ENCODE measurements at regions not wholly inside any gene's neighbourhood (a gene's known extent, or its start where the extent isn't known, plus 50 kb on each side); places are given as distances from the start of the nearest gene placed in this dataset.
"Not testable (repeated sequence)": the region's sequence is repeated elsewhere in the genome, so short reads cannot be mapped to it uniquely, and the experiment has no call there.

DNA sequence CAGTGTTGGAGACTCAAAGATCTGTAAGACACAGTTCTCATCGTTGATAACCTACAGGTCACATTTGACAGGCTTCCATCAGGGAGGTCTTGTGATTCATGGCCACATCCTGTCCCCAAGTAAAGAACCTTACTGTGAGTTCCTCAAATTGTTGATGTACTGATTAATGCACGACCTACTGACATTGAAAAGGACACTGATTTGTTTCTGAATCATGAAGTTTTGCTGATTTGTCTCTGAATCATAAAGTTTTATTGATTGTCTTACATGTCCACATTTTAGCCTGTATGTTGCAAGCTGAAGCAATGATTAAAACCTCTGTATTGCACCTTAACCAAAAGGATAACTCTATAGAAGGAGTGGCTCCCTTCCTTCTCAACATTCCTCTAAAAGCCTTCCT, 476.3 kb upstream of the RUNX1 start:
- H3K27ac ChIP-seq, result no peak overlapping the region
- TF ChIP-seq, protein P1, sequence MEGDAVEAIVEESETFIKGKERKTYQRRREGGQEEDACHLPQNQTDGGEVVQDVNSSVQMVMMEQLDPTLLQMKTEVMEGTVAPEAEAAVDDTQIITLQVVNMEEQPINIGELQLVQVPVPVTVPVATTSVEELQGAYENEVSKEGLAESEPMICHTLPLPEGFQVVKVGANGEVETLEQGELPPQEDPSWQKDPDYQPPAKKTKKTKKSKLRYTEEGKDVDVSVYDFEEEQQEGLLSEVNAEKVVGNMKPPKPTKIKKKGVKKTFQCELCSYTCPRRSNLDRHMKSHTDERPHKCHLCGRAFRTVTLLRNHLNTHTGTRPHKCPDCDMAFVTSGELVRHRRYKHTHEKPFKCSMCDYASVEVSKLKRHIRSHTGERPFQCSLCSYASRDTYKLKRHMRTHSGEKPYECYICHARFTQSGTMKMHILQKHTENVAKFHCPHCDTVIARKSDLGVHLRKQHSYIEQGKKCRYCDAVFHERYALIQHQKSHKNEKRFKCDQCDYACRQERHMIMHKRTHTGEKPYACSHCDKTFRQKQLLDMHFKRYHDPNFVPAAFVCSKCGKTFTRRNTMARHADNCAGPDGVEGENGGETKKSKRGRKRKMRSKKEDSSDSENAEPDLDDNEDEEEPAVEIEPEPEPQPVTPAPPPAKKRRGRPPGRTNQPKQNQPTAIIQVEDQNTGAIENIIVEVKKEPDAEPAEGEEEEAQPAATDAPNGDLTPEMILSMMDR (conservative IDR thresholded peaks at IDR 0.05), result no peak

DNA sequence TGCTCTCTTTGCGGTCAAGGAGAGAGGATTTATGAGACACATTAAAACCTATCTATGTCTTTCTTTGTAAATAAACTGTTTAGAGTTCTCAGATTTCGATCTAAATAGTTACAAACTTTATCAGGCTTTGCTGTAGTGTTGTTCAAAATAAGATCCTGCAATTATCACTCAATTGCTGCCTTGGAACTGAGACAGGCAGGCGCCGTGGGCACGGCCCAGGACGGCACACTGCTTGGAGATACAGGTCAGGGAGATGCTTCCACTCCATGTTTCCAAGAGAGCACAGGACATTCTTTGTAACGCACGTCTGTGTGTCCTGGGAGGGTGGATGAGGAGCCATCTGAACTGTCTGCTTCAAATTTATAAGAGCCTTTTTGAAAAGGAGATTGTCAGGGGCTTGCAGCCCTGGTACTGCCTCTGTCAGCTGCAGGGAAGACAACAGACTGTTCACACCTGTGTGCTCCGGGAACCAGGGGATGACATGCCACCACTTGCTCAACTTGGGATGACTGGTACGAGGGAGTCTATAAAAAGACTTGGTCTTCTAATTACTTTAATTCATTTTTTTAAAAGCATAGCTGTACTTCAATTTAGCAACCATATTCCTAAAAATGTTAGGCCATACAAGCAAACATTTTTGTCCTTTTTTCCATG, 472.9 kb upstream of the RUNX1 start:
- peak overlapping the region; percentile 8 for H3K27ac ChIP-seq
- TF ChIP-seq, protein P1 (conservative IDR thresholded peaks at IDR 0.05), result no peak

DNA sequence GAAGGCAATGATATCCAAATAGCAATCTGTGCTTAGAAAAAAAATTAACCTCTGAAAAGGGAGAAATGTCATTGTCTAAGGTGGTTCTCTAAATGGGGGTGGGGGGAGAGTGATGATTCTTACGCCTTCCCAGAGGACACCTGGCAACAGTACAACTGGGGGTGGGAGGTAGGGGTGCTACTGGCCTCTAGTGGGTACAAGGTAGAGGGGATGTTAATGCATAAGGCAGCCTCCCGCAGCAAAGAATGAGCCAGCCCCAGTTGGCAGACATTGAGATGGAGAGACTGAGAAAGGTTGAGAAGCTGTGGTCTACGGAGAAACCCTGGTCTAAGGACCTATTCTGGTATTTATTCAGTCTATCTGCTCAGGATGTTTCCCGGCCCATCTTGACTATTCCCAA, 472.2 kb upstream of the RUNX1 start:
- peak overlapping the region; percentile 8 for H3K27ac ChIP-seq
- TF ChIP-seq, protein P1 (conservative IDR thresholded peaks at IDR 0.05), result no peak

DNA sequence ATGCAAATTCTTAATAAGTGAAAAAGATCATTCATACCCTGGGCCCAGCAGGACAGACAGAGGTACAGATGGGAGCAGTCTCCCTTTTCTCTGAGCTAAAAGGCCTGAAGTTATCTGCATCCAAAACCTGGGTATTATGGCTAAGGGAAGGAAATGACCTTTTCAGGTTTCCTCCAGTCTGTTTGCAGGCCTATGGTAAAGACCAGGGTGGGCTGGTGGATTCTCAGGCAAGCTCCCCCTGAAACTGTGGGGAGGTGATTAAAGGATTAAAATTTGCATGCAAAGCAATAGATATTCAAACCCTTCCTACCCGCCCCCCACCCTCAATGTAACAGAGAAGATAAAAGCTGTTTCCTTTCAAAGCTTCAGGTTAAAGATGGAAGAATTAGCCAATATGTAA, 471.8 kb upstream of the RUNX1 start:
- TF ChIP-seq, protein P1 (conservative IDR thresholded peaks at IDR 0.05), result no peak
- no peak overlapping the region for H3K27ac ChIP-seq

DNA sequence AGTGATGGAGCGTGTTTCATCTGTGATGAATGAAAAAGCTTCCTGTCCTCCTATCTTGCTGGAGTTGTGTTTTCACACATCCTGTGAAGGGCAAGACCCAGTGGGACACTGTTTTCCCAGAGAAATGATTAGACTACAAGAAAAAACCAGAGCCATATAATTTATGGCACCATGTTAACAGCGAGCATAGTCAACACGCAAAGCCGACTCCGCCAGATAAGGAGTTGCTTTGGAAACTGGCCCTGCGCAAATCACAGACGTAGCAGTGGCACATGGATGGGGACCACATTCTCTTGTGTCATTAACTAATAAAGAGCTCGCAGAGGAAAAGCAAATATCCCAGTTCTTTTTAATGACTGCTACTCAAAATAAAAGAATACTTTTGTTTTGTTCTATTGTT, 471.2 kb upstream of the RUNX1 start:
- no peak overlapping the region for H3K27ac ChIP-seq
- TF ChIP-seq, protein P1 (conservative IDR thresholded peaks at IDR 0.05), result no peak

DNA sequence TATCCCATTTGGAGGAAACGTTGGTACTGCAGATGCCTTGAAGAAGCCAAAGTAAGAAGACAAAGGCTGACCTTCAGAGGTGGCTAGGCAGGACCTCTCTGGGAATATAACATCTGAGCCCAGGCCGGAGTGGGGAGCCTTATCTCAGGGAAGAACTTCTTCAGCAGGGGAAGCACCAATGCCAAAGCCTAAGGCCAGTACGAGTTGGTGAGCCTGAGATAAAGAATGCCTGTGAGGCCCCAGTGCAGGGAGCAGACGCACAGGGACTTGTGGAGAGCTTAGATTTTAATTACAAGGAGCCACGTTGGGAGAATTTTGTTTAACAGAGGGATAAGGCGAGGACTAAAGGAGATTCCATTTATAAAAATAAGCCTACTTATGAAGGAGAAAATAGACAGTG, 468.8 kb upstream of the RUNX1 start:
- no peak overlapping the region for H3K27ac ChIP-seq
- TF ChIP-seq, protein P1 (conservative IDR thresholded peaks at IDR 0.05), result no peak

DNA sequence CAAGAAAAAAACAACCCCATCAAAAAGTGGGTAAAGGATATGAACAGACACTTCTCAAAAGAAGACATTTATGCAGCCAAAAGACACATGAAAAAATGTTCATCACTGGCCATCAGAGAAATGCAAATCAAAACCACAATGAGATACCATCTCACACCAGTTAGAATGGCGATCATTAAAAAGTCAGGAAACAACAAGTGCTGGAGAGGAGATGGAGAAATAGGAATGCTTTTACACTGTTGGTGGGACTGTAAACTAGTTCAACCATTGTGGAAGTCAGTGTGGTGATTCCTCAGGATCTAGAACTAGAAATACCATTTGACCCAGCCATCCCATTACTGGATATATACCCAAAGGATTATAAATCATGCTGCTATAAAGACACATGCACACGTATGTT, 467.2 kb upstream of the RUNX1 start:
- not testable (repeated sequence) for H3K27ac ChIP-seq

GRCh38 chr21:35512346-35512745, 463.2 kb upstream of the RUNX1 start:
- no peak overlapping the region for H3K27ac ChIP-seq
- TF ChIP-seq, protein P1 (conservative IDR thresholded peaks at IDR 0.05), result no peak

All from VCaP (cell line).